Fibroblast of villous mesenchyme (primary cell): ENCODE measurements at regions not wholly inside any gene's neighbourhood (a gene's known extent, or its start where the extent isn't known, plus 50 kb on each side); places are given as distances from the start of the nearest gene placed in this dataset.
"Not testable (repeated sequence)": the region's sequence is repeated elsewhere in the genome, so short reads cannot be mapped to it uniquely, and the experiment has no call there.

ENCODE experiments used
- DNase-seq: peaks from one replicate; pipeline ENCODE4 v3.0.0-alpha.2; 2010; ENCODE audit warnings: low read depth
- H3K4me3 ChIP-seq: 2 replicates; pipeline ENCODE4 v1.5.1; 2011; ENCODE audit warnings: low read depth, mild to moderate bottlenecking, low read length
- TF ChIP-seq, protein P1 (sequence below): IDR thresholded peaks from 2 replicates; pipeline ENCODE4 v1.5.1; 2012; ENCODE audit warnings: low read depth, mild to moderate bottlenecking, low read length; ENCODE audit not compliant: insufficient read depth

DNA sequence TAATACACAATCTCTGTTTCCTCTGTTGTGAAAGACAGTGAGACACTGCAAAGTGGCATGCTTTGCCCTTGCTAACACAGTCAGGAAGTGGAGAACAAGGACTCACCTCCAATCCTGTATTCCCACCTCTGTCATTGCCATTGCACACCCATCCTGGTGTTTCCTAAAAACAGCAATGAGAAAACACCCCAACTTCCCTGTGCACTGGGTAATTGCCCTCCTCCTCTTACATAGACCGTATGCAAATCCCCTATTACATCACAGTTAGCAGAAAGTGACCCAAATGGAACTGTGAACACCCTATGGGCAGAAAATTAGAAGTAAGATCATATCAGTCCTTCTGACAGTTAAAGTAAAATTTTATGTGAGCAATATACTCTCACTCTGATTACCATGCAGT is 355.5 kb downstream of the BCL11B start:
- DNase-seq: no peak
- H3K4me3 ChIP-seq: no peak overlapping the region
- TF ChIP-seq, protein P1, sequence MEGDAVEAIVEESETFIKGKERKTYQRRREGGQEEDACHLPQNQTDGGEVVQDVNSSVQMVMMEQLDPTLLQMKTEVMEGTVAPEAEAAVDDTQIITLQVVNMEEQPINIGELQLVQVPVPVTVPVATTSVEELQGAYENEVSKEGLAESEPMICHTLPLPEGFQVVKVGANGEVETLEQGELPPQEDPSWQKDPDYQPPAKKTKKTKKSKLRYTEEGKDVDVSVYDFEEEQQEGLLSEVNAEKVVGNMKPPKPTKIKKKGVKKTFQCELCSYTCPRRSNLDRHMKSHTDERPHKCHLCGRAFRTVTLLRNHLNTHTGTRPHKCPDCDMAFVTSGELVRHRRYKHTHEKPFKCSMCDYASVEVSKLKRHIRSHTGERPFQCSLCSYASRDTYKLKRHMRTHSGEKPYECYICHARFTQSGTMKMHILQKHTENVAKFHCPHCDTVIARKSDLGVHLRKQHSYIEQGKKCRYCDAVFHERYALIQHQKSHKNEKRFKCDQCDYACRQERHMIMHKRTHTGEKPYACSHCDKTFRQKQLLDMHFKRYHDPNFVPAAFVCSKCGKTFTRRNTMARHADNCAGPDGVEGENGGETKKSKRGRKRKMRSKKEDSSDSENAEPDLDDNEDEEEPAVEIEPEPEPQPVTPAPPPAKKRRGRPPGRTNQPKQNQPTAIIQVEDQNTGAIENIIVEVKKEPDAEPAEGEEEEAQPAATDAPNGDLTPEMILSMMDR: no peak

DNA sequence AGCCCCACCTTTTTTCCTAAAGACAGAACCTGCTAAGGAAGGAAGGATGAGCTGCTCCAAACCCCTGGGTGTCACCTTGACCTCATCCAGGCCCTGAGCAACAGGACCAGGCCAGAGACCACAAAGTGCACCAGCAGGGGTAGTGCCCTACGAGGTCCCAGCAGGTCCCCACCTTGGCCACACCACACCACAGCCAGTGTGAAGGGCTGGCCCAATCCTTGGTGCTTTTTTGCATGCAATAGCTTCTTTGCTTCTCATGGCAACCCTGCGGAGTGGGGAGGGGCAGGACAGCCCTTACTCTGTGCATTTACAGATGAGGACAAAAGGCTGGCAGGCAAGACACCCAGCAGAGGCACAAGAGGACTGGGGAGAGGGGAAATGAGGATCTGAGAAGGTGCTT is 352.6 kb downstream of the BCL11B start:
- TF ChIP-seq, protein P1: no peak
- no peak overlapping the region for H3K4me3 ChIP-seq
- no peak for DNase-seq

DNA sequence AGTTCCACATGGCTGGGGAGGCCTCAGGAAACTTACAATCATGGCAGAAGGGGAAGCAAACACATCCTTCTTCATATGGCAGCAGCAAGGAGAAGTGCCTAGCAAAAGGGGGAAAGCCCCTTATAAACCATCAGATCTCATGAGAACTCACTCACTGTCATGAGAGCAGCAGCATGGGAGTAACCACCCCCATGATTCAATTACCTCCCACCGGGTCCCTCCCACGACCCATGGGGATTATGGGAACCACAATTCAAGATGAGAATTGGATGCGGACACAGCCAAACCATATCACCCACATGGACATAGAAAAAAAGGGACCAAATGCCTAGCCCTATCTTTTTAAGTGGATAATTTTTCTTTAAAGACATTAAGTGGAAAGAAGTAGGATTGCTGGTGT is 350.7 kb downstream of the BCL11B start:
- not testable (repeated sequence) for H3K4me3 ChIP-seq, DNase-seq

DNA sequence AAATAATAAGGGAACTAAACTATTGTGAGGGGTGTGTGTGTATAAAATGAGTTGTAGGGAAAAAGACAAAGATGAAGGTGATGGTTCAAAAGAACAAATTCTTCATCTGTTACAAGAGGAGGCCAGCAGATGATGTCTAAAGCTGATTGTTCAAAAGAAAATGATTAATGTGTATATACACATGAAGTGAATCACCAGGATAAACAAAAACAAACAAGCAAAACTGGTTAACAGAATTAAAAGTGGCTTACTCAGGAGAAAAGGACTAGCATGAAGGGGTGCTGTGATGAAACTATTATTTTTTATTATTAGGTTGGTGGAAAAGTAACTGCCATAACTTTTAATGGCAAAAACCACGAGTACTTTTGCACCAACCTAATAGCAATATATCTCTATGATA is 348.4 kb downstream of the BCL11B start:
- TF ChIP-seq, protein P1: no peak
- no peak overlapping the region for H3K4me3 ChIP-seq
- DNase-seq: no peak

DNA sequence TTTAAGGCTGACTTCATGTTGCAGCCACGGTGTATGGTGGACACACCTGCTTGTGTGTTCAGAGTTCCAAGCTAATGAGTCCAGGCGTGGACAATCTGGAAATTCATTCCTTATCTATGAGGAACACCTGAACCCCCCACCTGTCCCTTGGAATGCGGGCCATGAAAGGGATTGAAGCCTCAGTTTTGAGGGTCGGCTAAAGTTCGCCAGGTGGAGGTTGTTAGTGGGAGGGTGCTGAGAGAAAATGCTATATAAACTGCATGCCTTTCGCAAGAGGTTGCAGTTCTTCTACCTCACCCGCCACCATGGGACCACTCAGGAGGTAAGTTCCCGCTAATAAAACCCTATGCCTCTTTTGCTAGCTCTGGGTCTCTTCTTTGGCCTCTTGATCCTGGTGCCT is 348.0 kb downstream of the BCL11B start:
- no peak overlapping the region for H3K4me3 ChIP-seq
- DNase-seq: no peak
- TF ChIP-seq, protein P1: no peak

DNA sequence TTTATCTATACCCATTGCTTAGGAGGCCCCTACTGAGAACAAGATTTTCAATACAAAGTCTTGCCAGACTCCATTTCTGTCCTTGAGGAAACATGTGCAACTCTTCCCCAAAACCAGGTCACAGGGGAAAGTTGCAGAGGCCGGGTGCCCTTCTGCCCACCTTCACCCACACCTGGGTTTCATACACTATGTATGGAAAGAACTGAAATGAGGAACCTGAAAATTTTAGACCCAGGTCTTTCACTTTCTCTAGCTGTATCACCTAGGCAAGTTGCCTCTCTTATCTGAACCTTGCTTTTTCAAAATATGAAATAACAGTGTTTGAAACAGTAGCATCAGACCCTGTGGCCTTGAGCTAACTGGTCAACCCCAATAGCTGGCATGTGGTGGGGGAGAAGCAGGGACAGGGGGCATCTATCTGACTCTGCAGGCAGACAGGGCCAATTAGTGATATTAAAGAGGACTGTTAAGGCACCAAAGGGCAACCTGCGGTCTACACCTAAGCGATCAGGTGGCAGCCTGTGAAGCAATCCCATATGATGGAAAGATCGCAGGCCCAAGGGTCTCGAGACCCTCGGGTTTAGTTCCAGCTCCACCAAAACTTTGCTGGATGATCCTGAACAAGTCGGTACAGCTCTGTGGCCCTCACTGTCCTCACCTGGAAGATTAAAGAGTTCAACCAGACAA is 346.5 kb downstream of the BCL11B start:
- TF ChIP-seq, protein P1: no peak
- no peak for DNase-seq
- no peak overlapping the region for H3K4me3 ChIP-seq

DNA sequence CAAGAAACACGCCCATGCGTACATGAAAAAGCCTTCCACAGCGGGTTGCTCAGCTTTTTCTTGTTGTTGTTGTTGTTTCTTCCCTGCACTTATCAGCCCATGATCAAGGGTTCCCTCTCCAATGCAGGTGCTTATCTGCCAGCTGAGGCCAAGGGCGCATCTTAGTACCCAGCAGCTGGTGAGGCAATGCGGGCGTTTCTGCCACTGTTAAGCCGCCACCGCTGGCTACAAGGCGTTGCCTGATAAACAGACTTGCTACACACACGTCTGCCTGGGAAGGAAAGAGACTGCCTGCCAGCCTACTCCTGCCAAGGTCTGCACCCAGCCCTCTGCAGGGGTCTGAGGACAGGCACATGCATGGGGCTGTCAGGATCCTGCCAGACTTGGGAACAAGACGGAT is 345.9 kb downstream of the BCL11B start:
- no peak overlapping the region for H3K4me3 ChIP-seq
- TF ChIP-seq, protein P1: no peak
- DNase-seq: no peak
